HEK293 (cell line): ENCODE measurements at regions not wholly inside any gene's neighbourhood (a gene's known extent, or its start where the extent isn't known, plus 50 kb on each side); places are given as distances from the start of the nearest gene placed in this dataset.

Source experiments
- ZBTB7A ChIP-seq: fragments of 450-650 bp; formaldehyde crosslinking; IDR thresholded peaks from 2 replicates; pipeline ENCODE4 v1.5.1; 2016; ENCODE audit warnings: low read depth, missing biosample characterization, missing genetic modification characterization
- ZFP41 ChIP-seq: fragments of 450-650 bp; formaldehyde crosslinking; IDR thresholded peaks from 2 replicates; pipeline ENCODE4 v1.5.1; 2016; ENCODE audit warnings: missing biosample characterization, missing genetic modification characterization, borderline replicate concordance
- ZXDB ChIP-seq: fragments of 450-650 bp; formaldehyde crosslinking; IDR thresholded peaks from 2 replicates; pipeline ENCODE4 v1.5.1; 2016; ENCODE audit warnings: missing biosample characterization, missing genetic modification characterization
- TF ChIP-seq, protein P1 (sequence below): fragments of 450-650 bp; formaldehyde crosslinking; IDR thresholded peaks from 2 replicates; pipeline ENCODE4 v1.5.1; 2016; ENCODE audit warnings: missing biosample characterization, missing genetic modification characterization
- TF ChIP-seq, protein P2 (sequence below): fragments of 450-650 bp; formaldehyde crosslinking; IDR thresholded peaks from 2 replicates; pipeline ENCODE4 v1.5.1; 2016; ENCODE audit warnings: missing biosample characterization, missing genetic modification characterization

DNA sequence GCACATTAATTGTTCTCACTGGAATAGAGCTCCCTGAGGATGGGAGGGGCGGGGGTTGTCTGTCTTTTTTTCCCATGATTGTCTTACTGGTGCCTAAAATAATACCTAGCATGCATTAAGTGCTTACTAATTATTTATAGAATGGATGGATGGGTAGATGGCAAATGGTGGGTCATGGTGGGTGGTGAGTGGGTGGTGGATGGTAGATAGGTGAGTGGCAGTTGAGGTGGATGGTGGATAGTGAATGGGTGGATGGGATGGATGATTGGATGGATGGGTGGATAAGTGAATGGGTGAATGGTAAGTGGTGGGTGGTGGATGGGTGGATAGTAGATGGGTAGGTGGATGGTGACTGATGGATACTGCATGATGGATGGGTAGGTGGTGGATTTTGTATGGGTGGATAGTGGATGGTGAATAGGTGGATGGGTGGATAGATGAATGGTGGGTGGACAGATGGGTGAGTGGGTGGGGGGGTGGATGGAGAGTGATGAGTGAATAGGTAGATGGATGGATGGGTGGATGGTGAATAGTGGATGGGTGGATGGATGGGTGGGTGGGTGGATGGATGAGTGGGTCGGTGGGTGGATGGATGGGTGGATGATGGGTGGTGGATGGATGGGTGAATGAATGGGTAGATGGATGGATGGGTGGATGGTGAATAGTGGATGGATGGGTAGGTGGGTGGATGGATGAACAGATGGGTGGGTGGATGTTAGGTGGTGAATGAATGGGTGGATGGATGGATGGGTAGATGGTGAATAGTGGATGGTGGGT lies 51.6 kb downstream of the RBFOX3 start:
- no peak for TF ChIP-seq ZBTB7A (tag by site-specific recombination)
- no peak for TF ChIP-seq ZFP41 (tag by site-specific recombination)
- TF ChIP-seq, protein P1, sequence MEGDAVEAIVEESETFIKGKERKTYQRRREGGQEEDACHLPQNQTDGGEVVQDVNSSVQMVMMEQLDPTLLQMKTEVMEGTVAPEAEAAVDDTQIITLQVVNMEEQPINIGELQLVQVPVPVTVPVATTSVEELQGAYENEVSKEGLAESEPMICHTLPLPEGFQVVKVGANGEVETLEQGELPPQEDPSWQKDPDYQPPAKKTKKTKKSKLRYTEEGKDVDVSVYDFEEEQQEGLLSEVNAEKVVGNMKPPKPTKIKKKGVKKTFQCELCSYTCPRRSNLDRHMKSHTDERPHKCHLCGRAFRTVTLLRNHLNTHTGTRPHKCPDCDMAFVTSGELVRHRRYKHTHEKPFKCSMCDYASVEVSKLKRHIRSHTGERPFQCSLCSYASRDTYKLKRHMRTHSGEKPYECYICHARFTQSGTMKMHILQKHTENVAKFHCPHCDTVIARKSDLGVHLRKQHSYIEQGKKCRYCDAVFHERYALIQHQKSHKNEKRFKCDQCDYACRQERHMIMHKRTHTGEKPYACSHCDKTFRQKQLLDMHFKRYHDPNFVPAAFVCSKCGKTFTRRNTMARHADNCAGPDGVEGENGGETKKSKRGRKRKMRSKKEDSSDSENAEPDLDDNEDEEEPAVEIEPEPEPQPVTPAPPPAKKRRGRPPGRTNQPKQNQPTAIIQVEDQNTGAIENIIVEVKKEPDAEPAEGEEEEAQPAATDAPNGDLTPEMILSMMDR (tag by site-specific recombination) = no peak
- TF ChIP-seq, protein P2, sequence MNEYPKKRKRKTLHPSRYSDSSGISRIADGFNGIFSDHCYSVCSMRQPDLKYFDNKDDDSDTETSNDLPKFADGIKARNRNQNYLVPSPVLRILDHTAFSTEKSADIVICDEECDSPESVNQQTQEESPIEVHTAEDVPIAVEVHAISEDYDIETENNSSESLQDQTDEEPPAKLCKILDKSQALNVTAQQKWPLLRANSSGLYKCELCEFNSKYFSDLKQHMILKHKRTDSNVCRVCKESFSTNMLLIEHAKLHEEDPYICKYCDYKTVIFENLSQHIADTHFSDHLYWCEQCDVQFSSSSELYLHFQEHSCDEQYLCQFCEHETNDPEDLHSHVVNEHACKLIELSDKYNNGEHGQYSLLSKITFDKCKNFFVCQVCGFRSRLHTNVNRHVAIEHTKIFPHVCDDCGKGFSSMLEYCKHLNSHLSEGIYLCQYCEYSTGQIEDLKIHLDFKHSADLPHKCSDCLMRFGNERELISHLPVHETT = no peak
- no peak for TF ChIP-seq ZXDB (tag by site-specific recombination)
